Omental fat pad (tissue), 3 donors: ENCODE measurements at regions not wholly inside any gene's neighbourhood (a gene's known extent, or its start where the extent isn't known, plus 50 kb on each side); places are given as distances from the start of the nearest gene placed in this dataset.

Experiments
- ATAC-seq: fragments of 150-250 bp; one replicate; pipeline ENCODE4 v1.9.1; 2016; ENCODE audit warnings: mild to moderate bottlenecking, moderate library complexity; ENCODE audit not compliant: low FRiP score
- DNase-seq: peaks from one replicate; pipeline ENCODE4 v3.0.0-alpha.2; 2019; ENCODE audit warnings: low spot score
- CTCF ChIP-seq, 3 donors: fragments of 450-650 bp; IDR thresholded peaks; one replicate each; pipeline ENCODE4 v1.5.1; 2016 to 2017; ENCODE audit warnings: antibody characterized with exemption in 3 of 3, mild to moderate bottlenecking in 3 of 3, moderate library complexity in 2 of 3

DNA sequence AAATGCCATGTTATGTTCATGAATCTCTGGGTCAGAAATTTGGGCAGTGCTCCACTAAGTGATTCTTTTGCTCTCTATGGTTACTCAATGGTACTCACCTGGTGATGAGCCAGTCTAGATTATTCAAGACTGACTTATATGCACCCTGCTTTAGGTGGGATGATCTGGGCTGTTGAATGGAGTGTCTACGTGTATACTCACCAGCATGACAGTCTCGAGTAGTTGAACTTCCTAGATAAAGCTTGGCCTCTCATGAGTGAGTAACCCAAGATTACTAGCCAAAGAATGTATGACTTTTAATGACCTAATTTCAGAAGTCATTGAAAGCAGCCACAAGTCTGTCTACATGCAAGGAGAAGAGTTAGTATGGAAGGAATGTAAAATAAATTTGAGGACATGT, 77.5 kb upstream of the CADM2 start:
- no peak for ATAC-seq
- no peak for TF ChIP-seq CTCF (IDR thresholded peaks at IDR 0.05)
- no peak for DNase-seq

GRCh38 chr3:84885199-84885882, 73.4 kb upstream of the CADM2 start:
- TF ChIP-seq CTCF (IDR thresholded peaks at IDR 0.05), result no peak
- ATAC-seq (no peak), DNase-seq (no peak)

GRCh38 chr3:84891851-84892250, 66.9 kb upstream of the CADM2 start:
- ATAC-seq, result no peak
- TF ChIP-seq CTCF (IDR thresholded peaks at IDR 0.05), result no peak

DNA sequence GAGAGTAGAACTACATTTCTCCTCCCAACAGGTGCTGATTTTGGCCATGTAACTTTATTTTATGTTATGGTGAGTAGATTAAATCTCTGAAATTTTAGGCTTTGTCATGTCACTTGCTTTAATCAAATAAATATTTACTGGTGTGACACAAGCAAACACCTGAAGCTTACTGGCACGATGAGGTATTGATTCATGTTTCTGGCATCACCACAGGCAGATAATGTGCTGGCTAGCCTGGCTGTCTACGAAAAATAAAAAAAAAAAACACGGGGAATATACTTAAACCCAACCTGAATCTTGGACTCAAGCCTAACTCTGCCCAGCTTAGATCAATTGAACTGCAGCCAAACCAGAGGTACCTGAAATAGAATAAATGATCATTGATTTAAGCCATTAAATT, 65.6 kb upstream of the CADM2 start:
- DNase-seq (no peak), ATAC-seq (no peak)
- no peak for TF ChIP-seq CTCF (IDR thresholded peaks at IDR 0.05)

More at GRCh38 chr3:84891851-84892250, 66.9 kb upstream of the CADM2 start:
- no peak for DNase-seq

DNA sequence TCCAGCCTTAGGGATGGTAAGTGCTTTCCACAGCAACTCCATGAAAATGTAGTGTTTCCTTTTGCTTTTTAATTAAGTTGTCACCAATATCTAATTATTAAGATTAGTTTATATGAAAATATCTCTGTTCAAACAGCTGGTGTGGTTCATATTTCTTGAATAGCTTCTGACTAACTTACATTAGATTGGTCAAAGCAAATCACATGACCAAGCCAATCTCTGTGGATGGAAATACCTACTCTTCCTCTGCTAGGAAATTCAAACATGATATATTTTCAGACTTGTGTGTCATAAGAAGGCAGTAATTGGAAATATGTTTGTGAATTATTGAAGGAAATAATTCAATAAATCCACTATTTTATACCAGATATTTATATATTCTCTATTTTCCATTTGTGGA, 54.6 kb upstream of the CADM2 start:
- TF ChIP-seq CTCF (IDR thresholded peaks at IDR 0.05), result no peak
- no peak for DNase-seq
- ATAC-seq, result no peak

DNA sequence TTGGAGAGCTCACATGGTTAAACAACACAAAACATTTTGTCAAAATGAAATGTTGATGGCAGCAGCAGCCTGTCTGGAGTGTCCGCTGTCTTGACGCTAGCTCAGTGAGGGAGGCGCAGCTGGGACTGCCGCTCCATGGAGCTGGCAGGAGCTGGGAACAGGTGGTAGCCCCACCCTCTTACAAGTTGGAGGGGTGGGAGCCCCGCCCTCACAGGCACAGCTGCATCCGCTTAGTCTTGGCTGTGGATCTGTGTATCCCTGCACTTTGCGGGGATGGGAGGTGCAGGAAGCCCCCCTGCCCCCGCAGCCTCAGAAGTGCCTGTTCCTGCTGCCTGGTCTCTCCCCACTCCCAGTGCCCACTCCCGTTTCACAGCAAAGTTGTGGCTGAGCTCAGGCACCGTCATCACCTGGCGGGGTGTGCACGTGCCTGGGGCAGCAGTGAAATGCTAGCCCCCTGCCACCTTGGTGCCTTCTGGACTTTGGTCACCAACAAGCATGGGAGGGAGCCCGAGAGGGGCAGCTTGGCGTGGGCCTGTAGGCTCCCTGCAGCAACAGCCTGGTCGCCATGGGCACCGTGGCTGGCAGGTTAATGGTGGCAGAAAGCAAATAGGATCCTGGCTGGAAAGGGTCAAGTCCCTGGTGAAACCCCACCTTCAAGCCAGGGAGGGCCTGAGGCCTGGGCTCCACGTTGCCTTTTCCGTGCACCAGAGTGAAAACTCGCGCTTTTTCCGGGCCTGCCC, 53.8 kb upstream of the CADM2 start:
- no peak for ATAC-seq
- no peak for DNase-seq
- TF ChIP-seq CTCF (IDR thresholded peaks at IDR 0.05), result no peak

DNA sequence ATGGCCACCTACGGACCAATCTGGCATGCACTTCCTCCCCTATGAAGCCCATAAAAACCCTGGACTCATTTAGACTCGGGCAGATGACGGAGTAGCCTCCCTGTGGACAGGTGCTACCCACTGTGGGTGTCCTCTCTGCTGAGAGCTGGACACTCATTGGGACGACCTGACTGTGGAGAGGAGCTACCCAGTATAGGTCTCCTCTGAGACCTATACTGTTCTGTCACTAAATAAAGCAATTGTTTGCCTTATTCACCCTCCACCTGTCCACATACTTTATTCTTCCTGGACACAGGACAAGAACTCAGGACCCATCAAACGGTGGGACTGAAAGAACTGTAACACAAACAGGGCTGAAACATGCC, 53.3 kb upstream of the CADM2 start:
- ATAC-seq (no peak), DNase-seq (no peak)
- TF ChIP-seq CTCF (IDR thresholded peaks at IDR 0.05), result no peak
